HG03139 (cell line): ENCODE measurements at regions not wholly inside any gene's neighbourhood (a gene's known extent, or its start where the extent isn't known, plus 50 kb on each side); places are given as distances from the start of the nearest gene placed in this dataset.

Experiments
- ATAC-seq: cut with Tn5 transposase; IDR thresholded peaks from one replicate; pipeline ENCODE4 v1.9.1; 2021; ENCODE audit not compliant: unreplicated experiment

- ATAC-seq: no peak
Observed at GRCh38 chr20:10770753-10771152, 97.0 kb upstream of the JAG1 start.

GRCh38 chr20:10771435-10772140 is 97.8 kb upstream of the JAG1 start:
- ATAC-seq: no peak

GRCh38 chr20:10774357-10774943 is 100.7 kb upstream of the JAG1 start:
- no peak for ATAC-seq

- no peak for ATAC-seq
Observed at GRCh38 chr20:10777710-10778109, 103.9 kb upstream of the JAG1 start.

- ATAC-seq: no peak
Observed at GRCh38 chr20:10779911-10780310, 106.1 kb upstream of the JAG1 start.

- ATAC-seq: no peak
Observed at GRCh38 chr20:10780901-10781300, 107.1 kb upstream of the JAG1 start.

GRCh38 chr20:10781526-10781925 is 107.7 kb upstream of the JAG1 start:
- ATAC-seq: no peak

GRCh38 chr20:10783707-10784553 is 110.1 kb upstream of the JAG1 start:
- ATAC-seq: no peak

- ATAC-seq: no peak
Observed at GRCh38 chr20:10784554-10785183, 110.9 kb upstream of the JAG1 start.

- no peak for ATAC-seq
Observed at GRCh38 chr20:10786678-10787077, 112.9 kb upstream of the JAG1 start.

- no peak for ATAC-seq
Observed at GRCh38 chr20:10788055-10788454, 114.3 kb upstream of the JAG1 start.

GRCh38 chr20:10788877-10789276 is 115.1 kb upstream of the JAG1 start:
- no peak for ATAC-seq

GRCh38 chr20:10789386-10789785 is 115.6 kb upstream of the JAG1 start:
- no peak for ATAC-seq

GRCh38 chr20:10790013-10790412 is 116.2 kb upstream of the JAG1 start:
- ATAC-seq: no peak

- ATAC-seq: no peak
Observed at GRCh38 chr20:10792291-10792690, 118.5 kb upstream of the JAG1 start.

- ATAC-seq: no peak
Observed at GRCh38 chr20:10793766-10794165, 120.0 kb upstream of the JAG1 start.

- ATAC-seq: no peak
Observed at GRCh38 chr20:10794765-10795164, 121.0 kb upstream of the JAG1 start.

GRCh38 chr20:10795286-10796026 is 121.7 kb upstream of the JAG1 start:
- no peak for ATAC-seq

- no peak for ATAC-seq
Observed at GRCh38 chr20:10798811-10799210, 125.0 kb upstream of the JAG1 start.

GRCh38 chr20:10799735-10800134 is 125.9 kb upstream of the JAG1 start:
- ATAC-seq: no peak

- ATAC-seq: no peak
Observed at GRCh38 chr20:10800288-10800687, 126.5 kb upstream of the JAG1 start.
